ENCODE measurements at regions not wholly inside any gene's neighbourhood (a gene's known extent, or its start where the extent isn't known, plus 50 kb on each side); places are given as distances from the start of the nearest gene placed in this dataset.

DNA sequence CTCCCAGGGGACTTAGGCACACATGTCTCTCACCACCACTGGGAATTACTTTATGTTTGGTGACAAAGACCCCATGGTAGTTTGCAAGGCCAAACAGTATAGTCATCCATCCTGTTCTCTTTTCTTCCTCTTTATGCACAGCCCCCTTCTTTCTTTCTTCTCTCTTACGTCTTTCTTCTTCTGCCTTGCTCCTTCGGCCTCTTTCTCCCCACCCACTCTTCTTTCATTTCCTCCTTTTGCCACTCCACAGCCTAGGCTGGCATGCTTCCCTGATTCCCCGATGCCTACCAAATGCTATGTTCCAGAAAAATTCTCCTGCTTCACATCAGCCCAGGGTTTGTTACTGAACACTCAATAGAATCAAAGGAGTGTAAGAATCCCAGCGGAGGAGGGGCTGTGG lies 62.4 kb upstream of the MKLN1 start:
- no peaks in the 10 kb centered on the region for H3K9me3 ChIP-seq (ENCODE audit: control insufficient read depth, low read depth, low read length)
- no peak overlapping the region for H3K4me2 ChIP-seq (ENCODE audit: control insufficient read depth, extremely low read depth, insufficient read depth, low read depth, low read length)
- H3K4me1 ChIP-seq (ENCODE audit: control insufficient read depth, extremely low read depth, insufficient read depth, low read length) = no peaks in the 10 kb centered on the region
- no peaks in the 10 kb centered on the region for H3K79me2 ChIP-seq (ENCODE audit: control insufficient read depth, insufficient read depth, low read length)
- H4K20me1 ChIP-seq (ENCODE audit: control insufficient read depth, extremely low read depth, insufficient read depth, low read length) = no peaks in the 10 kb centered on the region
- H3K9ac ChIP-seq (ENCODE audit: control insufficient read depth, extremely low read depth, insufficient read depth, low read length) = no peak overlapping the region
- H3K27ac ChIP-seq (ENCODE audit: control insufficient read depth, insufficient read depth, low read length) = no peak overlapping the region
- H2AFZ ChIP-seq (ENCODE audit: control insufficient read depth, low read length) = no peak overlapping the region
- H3K27me3 ChIP-seq (ENCODE audit: control insufficient read depth, extremely low read depth, insufficient read depth, low read length) = peaks cover 2% of the 10 kb centered on the region
- H3K36me3 ChIP-seq (ENCODE audit: control insufficient read depth in 2 of 2, extremely low read depth in 1 of 2, insufficient read depth in 2 of 2, low read length in 2 of 2) = no peaks in the 10 kb centered on the region
- no peak for TF ChIP-seq EZH2 (IDR thresholded peaks at IDR 0.05; ENCODE audit: low read length)
- TF ChIP-seq, protein P1, sequence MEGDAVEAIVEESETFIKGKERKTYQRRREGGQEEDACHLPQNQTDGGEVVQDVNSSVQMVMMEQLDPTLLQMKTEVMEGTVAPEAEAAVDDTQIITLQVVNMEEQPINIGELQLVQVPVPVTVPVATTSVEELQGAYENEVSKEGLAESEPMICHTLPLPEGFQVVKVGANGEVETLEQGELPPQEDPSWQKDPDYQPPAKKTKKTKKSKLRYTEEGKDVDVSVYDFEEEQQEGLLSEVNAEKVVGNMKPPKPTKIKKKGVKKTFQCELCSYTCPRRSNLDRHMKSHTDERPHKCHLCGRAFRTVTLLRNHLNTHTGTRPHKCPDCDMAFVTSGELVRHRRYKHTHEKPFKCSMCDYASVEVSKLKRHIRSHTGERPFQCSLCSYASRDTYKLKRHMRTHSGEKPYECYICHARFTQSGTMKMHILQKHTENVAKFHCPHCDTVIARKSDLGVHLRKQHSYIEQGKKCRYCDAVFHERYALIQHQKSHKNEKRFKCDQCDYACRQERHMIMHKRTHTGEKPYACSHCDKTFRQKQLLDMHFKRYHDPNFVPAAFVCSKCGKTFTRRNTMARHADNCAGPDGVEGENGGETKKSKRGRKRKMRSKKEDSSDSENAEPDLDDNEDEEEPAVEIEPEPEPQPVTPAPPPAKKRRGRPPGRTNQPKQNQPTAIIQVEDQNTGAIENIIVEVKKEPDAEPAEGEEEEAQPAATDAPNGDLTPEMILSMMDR (optimal IDR thresholded peaks at IDR 0.05 in 1 of 3, IDR thresholded peaks at IDR 0.05 in 1 of 3, conservative IDR thresholded peaks at IDR 0.05 in 1 of 3; ENCODE audit: extremely low read depth in 1 of 3, insufficient read depth in 2 of 3, low read length in 3 of 3) = no peak
- dilution Hi-C loops (cut with MboI; ENCODE audit: extremely low pct_ligation_motif_present, low sequenced_read_pairs) = no loop called here
- H3K4me3 ChIP-seq (ENCODE audit: control insufficient read depth in 2 of 3, extremely low read depth in 1 of 3, insufficient read depth in 2 of 3, low read depth in 1 of 3, low read length in 3 of 3) = no peak overlapping the region
- no peak for DNase-seq (ENCODE audit: low read depth, low spot score)
- no peak for FAIRE-seq
- no peaks in the 10 kb centered on the region for H3K9me1 ChIP-seq (ENCODE audit: control insufficient read depth, extremely low read depth, insufficient read depth, low read length)

DNA sequence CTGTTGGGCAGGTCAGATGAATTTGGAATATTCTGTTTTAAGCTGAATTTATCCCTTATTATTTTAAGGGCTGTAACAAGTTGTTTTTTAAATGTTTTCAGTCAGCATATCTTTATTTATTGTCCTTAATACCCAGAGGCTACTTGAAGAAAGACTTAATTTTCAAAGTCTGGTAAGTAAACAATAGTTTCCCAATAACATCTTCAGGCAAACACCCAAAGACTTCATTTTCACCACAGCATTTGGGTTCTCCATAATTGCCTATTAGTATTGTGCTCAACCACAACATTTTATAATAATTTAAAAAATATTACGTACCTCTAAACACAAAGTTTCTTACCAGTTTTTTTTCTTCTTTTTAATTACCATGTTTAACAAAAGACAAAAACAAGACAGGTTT lies 60.0 kb upstream of the MKLN1 start:
- H3K9ac ChIP-seq (ENCODE audit: control insufficient read depth, extremely low read depth, insufficient read depth, low read length) = no peak overlapping the region
- no peaks in the 10 kb centered on the region for H3K4me1 ChIP-seq (ENCODE audit: control insufficient read depth, extremely low read depth, insufficient read depth, low read length)
- FAIRE-seq (no peak), DNase-seq (ENCODE audit: low read depth, low spot score) (no peak)
- H3K27me3 ChIP-seq (ENCODE audit: control insufficient read depth, extremely low read depth, insufficient read depth, low read length) = peaks cover 2% of the 10 kb centered on the region
- no peak overlapping the region for H3K27ac ChIP-seq (ENCODE audit: control insufficient read depth, insufficient read depth, low read length)
- H3K9me1 ChIP-seq (ENCODE audit: control insufficient read depth, extremely low read depth, insufficient read depth, low read length) = no peaks in the 10 kb centered on the region
- H4K20me1 ChIP-seq (ENCODE audit: control insufficient read depth, extremely low read depth, insufficient read depth, low read length) = no peaks in the 10 kb centered on the region
- H3K9me3 ChIP-seq (ENCODE audit: control insufficient read depth, low read depth, low read length) = no peaks in the 10 kb centered on the region
- TF ChIP-seq, protein P1 (optimal IDR thresholded peaks at IDR 0.05 in 1 of 3, IDR thresholded peaks at IDR 0.05 in 1 of 3, conservative IDR thresholded peaks at IDR 0.05 in 1 of 3; ENCODE audit: extremely low read depth in 1 of 3, insufficient read depth in 2 of 3, low read length in 3 of 3) = no peak
- no peak for TF ChIP-seq EZH2 (IDR thresholded peaks at IDR 0.05; ENCODE audit: low read length)
- no peak overlapping the region for H2AFZ ChIP-seq (ENCODE audit: control insufficient read depth, low read length)
- H3K4me2 ChIP-seq (ENCODE audit: control insufficient read depth, extremely low read depth, insufficient read depth, low read depth, low read length) = no peak overlapping the region
- no peaks in the 10 kb centered on the region for H3K79me2 ChIP-seq (ENCODE audit: control insufficient read depth, insufficient read depth, low read length)
- no peak overlapping the region for H3K4me3 ChIP-seq (ENCODE audit: control insufficient read depth in 2 of 3, extremely low read depth in 1 of 3, insufficient read depth in 2 of 3, low read depth in 1 of 3, low read length in 3 of 3)
- dilution Hi-C loops (cut with MboI; ENCODE audit: extremely low pct_ligation_motif_present, low sequenced_read_pairs) = no loop called here
- H3K36me3 ChIP-seq (ENCODE audit: control insufficient read depth in 2 of 2, extremely low read depth in 1 of 2, insufficient read depth in 2 of 2, low read length in 2 of 2) = no peaks in the 10 kb centered on the region

Data from keratinocyte (primary cell).